ENCODE measurements at regions not wholly inside any gene's neighbourhood (a gene's known extent, or its start where the extent isn't known, plus 50 kb on each side); places are given as distances from the start of the nearest gene placed in this dataset.

DNA sequence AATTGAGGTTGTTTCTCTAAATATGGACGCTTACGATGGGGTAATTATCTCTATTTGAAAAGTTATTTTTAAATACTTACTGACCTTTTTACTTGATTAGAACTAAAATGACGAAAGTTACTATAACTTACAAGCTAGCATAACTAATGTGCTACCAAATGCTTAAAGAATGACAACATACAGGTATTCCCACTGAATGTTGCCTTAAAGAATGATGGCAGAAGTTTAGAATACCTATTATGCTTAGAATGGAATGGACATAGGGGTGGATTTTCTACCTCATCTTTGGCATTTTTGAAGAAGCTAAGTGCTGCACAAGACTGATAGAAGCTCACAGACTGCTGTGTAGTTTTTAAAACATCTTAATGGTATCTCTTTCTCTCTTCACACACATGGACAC lies 284.8 kb downstream of the THBS2 start:
- no peak for DNase-seq (ENCODE audit: low read depth, low spot score)

DNA sequence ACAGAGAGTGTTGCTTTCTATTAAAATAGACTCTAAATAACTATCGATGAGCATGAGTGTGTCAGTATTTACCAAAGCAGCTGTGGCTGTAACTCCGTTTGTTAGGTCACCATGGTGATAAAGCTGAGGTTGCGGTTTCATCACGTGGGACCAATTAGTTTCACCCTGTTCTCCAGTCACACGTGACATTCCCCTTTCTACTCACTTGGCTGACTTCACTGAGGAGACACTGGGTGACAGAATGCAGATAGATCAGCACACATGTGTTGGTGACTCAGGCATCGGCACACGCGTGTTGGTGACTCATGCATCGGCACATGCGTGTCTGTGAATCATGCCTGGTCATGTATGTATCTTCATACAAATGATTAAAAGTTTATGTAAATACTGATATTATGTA lies 285.4 kb downstream of the THBS2 start:
- DNase-seq (ENCODE audit: low read depth, low spot score): peak; percentile 7

DNA sequence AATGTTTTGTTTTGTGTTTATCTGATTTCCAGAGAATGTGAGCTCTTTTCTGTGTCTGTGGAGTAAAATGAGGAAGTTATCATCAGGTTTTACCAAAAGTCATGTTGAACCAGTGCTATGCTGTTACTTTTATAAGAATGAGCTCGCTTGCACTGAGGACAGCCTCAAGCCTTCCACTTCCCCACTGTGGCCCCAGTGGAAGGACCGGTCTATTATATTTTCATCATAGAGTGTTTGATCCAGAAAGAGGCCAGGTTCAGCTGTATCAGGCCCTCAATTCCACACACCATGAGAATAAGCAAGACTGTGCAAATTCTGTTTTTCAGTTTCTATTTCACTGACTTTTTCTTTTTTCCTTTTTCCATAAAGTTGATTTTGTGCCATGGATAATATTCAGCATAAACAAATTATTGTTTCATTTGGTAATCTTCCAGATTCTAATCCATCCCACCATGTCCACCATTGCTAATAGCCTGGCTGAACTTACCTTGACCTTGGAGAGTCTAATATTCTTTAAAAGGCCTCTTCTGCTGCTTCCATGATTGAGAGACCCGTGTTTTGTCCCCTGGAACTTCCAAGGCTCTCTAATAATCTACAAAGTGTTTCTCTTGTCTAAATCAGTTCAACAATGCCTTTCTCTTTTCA lies 286.2 kb downstream of the THBS2 start:
- peak; percentile 7 for DNase-seq (ENCODE audit: low read depth, low spot score)

DNA sequence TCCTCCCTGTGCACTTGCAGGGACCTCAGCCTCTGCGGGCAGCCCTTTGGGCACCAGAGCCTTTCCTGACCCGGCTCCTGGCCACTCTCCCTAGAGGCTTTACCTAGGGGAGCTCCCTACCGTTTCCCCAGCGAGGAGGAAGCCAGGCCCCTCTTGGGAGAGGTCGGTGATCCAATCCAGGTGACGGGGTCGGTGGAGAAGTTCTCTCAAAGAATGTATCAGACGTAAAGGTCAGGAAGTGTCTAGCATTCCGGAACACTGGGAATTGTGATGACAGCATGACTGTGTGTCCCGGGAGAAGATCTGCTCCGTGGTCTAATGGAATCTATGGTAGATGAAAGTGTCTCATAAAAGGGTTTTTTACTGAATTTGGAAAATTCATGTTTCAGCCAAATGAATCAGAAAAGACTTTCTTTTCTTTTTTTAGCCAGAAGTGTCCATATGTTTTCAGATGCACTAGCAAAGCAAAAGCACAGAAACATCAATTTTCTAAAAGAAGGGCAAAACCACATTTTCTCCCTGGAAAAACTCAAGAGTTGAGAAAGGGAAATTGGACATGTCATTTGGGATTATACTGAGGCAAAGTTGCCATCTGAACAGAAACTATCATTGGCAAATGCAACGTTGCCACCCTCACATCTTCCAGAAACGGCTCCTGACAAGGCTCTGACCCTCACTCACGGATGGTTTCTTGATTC lies 289.4 kb downstream of the THBS2 start:
- no peak for DNase-seq (ENCODE audit: low read depth, low spot score)

DNA sequence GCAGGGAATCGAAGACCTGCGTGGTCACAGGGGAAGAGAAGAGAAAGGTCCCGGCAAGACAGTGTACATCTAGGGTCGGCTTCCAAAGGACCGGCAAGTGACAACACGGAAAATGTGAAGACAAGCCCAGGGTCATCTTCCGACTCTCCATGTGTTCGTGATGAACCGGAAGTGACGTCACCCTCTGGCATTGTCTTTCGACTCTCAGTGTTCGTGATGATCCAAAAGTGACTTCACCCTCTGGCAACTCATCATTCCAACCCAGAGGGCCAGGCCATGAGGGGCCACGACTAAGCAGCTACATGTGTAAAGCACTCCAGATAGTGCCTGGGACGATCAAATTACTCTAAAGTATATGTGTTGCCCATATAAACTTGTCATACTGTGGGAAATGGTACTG lies 290.8 kb downstream of the THBS2 start:
- no peak for DNase-seq (ENCODE audit: low read depth, low spot score)

DNA sequence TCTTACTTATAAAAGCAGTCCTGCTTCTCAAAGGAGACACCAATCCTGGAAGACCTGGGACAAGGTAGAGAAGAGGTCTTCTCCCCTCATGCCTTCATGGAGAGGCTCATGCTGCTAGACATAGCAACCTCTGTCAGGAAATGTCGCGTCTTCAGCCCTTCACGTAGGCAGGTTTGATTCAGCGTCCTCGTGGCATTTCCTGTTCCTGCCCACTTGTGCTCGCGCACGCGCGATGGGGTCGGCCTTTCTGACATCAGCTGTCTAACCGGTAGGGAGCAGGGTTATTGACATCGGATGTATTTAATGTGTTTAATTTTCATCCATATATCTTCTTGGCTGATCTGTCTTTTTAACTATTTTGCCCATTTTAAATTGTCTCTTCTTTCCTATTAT lies 292.4 kb downstream of the THBS2 start:
- DNase-seq (ENCODE audit: low read depth, low spot score): no peak

DNA sequence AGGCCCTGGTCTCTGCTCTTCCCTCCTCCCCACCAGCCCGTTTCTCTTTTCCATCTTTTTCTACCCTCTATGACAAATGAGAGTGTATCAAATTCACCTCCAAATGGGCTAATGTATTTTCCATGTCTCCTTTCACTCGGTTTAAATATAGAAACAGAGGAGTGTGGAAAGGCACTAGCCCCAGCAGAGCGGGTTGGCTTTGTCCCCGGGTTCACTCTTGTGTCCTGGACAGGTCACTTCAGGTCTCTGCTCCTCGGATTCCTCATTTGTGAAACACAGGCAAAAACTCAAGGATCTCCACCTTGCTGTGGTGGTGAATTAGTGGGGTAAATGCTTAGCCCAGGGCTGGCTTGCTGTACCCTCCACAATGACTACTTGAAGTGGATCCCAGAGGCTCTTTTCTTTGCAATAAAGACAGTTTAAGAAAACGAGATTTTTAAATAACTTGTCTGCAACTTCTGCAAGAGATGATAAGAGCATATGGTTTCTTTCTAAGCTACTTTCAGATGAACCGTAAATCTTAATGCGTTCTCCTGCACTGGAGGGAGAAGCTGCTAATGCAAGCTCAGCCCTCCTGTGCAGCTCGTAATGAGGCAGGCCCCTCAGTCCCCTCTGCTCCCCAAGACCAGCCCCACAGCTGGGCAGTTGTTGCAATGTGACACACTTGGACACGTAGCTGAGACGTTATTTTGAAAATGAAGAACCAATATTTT lies 292.9 kb downstream of the THBS2 start:
- no peak for DNase-seq (ENCODE audit: low read depth, low spot score)

DNA sequence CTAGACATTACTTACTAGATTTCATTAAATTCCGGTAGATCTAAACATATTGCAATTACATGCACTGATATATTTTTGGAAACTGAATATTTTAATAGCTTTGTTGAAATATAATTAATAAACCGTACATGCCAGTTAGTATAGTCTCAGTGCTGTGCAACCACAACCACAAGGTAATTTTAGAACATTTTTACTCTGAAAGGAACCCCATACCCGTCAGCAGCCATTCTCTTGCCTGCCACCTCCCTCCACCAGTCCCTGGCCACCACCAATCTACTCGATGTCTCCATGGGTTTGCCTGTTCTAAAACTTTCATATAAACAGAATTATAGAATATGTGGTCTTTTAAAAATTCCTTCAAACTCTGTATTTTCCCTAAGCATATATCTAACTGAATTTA lies 293.9 kb downstream of the THBS2 start:
- no peak for DNase-seq (ENCODE audit: low read depth, low spot score)

DNA sequence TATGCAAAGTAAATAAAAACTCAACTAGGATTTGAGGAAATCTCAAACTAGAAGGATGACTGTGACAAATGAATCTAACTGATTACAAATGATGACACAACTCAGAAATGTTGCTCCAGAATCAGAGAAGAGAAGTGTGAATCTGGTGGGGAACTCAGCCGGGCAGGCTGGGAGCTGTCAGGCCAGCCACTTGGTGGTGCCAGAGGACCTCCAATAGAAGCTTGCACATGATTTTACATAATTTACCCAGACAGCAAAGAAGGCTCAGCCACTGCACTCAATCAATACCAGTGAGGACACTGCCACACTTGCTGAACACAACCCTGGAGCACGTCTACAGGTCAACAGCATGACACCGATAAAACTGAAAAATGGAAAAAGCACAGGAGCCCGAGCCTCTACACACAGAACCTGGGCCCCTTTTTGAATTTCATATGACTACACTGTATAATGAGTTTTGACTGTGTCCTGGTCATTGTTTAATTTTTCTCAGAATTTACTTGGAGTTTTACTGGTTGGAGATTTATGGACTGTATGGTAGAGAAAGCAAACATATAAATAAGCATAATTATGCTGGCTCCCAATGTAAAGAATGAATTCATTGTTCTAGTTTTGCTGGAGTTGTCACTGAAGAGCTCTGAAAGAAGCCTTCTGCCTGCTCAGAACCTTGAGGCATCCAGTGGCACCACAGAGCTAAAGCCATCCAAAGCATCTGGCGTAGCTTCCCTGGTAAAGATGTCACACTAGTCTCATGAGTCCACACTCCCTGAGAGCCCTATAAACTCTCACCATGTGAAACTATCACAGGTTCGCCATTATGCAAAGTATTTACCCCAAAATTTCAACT lies 296.5 kb downstream of the THBS2 start:
- peak; percentile 46 for DNase-seq (ENCODE audit: low read depth, low spot score)

DNA sequence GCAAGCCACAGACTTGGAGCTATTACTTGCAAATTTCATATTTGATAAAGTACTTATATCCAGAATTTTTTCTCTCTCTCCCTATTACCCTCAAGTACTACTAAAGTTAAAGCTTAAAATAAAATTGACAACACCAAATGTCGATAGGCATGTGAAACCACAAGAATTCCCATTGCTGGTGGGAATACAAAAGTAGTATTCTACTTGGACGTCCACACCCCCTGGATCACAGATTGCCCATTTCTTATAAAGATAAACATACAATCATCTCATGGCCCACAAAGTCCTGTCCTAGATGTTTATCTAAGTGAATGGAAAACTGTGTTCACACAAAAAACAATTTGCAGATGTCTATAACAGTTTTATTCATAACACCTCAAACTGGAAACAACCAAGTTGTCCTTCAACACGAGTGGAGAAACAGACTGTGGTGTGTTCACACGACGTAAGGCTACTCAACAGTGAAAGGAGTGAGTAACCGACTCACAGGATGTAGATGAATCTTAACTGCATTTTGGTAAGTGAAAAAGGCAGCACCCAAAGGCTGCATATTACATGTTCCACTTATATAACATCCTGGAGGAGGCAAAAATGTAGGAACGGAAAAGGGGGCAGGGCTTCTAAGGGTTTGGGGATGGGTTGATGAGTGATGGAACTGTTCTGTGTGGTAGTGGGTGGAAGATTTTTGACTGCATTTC lies 297.4 kb downstream of the THBS2 start:
- no peak for DNase-seq (ENCODE audit: low read depth, low spot score)

DNA sequence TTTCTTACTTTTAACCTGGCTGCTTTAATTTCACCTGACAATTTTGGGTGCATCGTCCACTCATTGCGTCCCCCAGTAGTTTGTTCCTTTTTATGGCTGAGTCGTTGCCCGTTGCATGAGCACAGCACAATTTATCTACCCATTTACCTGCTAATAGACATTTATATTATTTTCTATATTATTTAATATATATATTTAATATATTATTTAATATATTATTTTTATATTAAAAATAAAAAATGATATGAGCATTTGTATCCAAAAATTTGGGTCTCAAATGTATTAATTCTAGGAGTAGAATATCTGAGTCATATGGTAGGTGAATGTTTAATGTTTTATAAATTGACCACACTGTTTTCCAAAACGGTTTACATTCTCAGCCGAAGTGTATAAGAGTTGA lies 300.2 kb downstream of the THBS2 start:
- DNase-seq (ENCODE audit: low read depth, low spot score): no peak

DNA sequence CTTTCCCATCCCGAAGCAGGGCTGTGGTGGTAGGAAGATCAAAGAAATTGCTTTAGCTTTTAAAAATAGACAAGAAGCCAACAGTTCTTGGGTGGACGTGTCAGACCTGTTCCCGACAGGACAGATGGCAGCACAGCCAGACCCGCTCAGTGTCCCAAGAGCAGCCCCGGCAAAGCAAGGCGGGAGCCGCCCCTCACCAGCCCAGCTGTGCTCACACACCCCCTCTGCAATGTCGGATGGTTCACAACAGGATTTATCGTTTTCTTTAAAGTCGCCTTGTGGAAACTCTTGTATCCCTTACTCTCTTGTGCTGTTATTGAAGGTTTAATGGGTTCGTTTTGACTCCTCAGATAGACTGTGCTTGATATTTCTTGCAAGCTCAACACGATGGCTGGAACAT lies 302.4 kb downstream of the THBS2 start:
- no peak for DNase-seq (ENCODE audit: low read depth, low spot score)

DNA sequence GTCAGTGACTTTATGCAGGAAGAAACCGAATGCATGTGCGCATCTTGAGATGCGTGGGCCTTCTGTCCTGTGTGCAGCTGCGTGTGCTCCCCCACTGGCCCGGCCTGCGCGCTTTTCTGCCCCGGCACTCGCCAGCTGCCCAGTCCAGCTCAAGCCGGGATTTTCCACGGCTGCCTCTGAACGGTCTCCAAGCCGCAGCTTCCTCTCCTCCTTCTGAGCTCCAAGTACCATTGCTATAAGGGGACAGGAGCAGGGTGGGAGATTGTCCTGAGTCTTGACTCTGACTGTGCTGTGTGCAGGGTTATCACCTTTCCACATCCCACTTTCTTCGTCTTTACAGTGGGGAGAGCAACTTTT lies 302.8 kb downstream of the THBS2 start:
- DNase-seq (ENCODE audit: low read depth, low spot score): no peak

DNA sequence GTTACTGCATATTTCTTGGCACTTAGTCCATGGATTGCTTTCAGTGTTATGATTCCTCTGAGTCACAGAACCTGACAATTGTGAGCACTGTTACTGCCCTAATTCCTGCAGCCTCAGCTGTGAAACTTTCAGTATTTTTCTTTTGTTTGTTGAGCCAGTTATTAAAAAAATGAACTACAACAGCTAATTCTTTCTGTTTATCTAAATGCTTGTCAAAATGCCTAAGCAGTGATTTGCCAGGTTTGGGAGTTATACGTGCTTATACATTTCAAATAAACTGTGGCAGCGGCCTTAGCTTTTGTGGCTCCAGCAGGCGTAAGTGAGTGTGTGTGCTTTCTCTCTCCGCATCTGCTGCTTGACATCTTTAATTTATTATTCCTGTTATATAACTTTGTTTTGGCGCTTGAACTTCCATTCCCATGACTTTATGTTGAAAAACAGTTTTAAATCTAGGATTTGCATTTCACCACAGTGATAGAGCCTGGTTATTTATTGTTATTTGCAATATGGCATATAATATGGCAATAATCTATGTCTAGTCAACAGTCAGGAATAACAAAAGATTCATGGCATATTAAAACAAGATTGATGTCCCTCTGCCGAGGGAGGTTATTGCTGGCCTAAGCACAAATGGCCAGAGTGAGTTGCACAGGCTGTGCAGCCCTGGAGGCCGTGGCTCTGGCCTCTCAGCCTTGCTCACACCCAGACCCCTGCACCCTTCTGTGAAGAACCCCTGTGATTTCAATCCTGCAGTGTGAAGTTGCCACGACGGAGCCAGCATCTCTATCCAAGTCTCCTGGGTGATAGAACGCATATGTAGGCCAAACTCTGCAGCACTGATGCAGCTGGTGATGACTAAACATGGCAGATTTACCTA lies 303.4 kb downstream of the THBS2 start:
- no peak for DNase-seq (ENCODE audit: low read depth, low spot score)

DNA sequence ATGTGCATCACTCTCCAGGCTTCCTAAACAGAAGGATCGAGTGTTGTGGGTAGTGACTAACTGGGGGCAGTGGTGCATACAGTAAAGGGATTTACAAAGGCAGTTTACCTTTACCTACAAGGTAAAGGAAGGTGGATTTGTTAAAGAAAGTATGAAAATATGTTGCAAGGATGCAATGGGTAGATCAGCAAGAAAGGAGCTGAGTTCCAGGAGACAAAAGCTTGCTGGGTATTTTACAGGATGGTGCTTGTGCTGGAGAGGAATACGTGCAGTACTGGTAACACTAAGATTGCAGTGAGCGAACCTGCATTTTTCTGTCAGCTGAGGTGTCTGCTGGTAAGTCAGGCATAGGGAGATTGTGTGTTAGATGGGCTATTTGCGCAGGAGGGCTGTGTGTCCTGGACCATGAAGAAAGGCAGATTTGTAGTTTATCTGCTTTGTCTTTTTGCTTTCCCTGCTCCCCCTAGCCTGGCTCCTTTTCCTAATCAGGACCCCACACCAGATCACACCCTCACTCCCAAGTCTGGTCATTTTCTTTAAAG lies 304.6 kb downstream of the THBS2 start:
- DNase-seq (ENCODE audit: low read depth, low spot score): no peak

DNA sequence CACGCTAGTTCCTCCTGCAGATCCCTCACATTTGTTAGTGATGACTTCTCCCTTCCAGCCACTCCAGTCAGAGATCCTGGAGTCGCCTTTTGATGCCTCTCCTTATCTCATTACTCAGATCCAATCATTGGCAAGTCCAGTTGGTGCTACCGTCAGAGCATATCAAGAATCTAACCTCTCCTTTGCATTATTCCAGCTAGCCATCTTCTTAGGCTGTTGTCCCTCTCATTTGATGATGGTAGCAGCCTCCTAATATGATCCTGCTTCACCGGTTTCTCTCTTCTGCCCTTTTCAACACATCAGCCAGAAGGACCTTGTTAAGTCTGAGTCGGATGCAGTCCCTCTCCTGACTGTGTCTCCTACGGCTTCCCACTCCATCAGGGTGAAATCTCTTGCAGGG lies 305.6 kb downstream of the THBS2 start:
- no peak for DNase-seq (ENCODE audit: low read depth, low spot score)

DNA sequence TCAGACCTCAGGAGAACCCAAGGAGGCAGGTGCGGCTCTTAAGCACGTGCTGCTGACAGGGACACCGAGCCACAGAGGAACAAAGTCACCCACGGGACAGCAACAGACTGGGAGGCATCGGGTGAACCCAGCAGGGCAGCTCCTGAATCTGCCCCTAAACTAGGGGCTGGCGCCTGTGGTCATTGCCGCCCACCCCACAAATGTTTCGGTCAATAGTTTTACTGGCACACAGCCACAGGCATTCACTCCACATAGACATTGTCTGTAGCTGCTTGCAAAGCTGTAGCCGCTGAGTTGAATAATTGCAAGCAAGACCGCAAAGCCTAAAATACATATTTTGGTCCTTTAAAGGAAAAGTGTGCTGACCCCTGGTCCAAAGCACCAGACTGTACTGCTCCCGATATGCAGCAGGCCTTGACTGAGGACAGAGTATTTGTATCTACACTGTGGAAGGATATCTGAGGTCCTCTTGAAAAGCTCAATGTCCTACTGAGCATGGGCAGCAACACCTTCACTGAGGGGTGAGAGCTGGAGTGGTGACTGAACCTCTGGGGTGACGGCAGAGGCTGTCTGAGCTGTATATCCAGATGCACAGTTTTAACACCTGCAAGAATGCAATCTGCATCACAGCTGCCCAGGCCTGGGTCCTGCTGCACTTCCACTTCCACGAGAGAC lies 310.3 kb downstream of the THBS2 start:
- DNase-seq (ENCODE audit: low read depth, low spot score): no peak

DNA sequence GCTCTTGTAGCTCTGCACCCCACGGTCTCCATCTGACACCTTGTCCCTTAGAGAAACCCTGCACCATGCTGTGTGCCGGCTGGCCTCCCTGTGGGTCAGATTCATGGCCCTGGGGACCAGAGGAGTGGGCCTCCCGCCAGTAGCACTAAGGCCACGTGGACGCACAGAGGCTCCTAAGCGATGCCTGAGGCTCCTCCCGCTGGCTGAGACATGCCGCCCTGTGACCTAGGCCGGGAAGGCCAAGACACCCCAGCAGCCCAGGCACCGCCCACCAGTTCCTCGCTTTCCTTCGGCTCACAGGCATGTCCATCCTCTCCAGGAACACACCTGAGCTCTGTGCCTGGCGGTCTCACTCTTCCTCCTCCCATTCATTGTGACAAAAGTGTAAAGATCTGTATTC lies 311.0 kb downstream of the THBS2 start:
- DNase-seq (ENCODE audit: low read depth, low spot score): no peak

DNA sequence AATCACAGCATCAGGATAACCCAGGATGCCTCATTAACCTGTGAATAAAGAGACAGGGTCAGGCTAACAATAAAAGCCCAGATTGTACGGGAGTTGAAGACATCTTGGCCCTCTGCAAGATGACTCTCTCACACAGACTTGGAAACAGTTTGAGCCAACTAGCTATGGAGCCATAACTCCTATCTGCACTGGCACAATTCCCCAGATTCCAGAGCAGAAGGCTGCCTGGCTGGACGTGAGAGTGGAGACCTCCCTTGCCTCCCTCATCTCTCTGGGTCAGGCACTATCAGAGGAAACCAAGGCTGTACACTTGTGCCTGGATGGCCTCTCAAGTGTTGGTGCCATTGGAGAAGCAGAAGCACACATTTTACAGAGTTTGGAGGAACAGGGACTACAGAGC lies 312.6 kb downstream of the THBS2 start:
- DNase-seq (ENCODE audit: low read depth, low spot score): no peak

DNA sequence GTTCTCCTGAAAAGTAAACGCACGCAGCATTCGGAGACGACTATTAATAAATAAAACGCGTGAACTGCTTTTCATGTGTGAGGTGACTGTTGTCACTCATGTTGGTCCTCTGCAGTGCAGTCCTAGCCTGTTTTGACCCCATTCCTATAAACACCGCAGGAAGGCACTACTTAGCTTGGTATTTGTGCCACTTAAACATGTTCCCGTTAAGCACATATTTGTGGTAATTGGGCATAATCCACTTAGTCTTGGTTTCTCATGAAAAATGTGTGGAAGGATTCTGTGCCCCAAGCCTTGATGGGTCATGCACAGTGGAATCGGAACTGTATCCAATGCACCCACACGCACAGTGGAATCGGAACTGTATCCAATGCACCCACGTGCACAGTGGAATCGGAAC lies 313.9 kb downstream of the THBS2 start:
- no peak for DNase-seq (ENCODE audit: low read depth, low spot score)

Data from smooth muscle cell of the brain vasculature (primary cell).